Adipocyte (in vitro differentiated cells): ENCODE measurements at regions not wholly inside any gene's neighbourhood (a gene's known extent, or its start where the extent isn't known, plus 50 kb on each side); places are given as distances from the start of the nearest gene placed in this dataset.
"Not testable (repeated sequence)": the region's sequence is repeated elsewhere in the genome, so short reads cannot be mapped to it uniquely, and the experiment has no call there.

Experiments used
- DNase-seq: peaks from one replicate; pipeline ENCODE4 v3.0.0-alpha.2; 2015; ENCODE audit warnings: low read depth
- H3K27me3 ChIP-seq: replicated peaks from 2 replicates; pipeline ENCODE4 v1.7.0; 2013; ENCODE audit warnings: mild to moderate bottlenecking, low read length, moderate library complexity; ENCODE audit not compliant: control insufficient read depth, insufficient read depth
- H3K36me3 ChIP-seq: 2 replicates; pipeline ENCODE4 v1.7.0; 2013; ENCODE audit warnings: low read length, mild to moderate bottlenecking, moderate library complexity; ENCODE audit not compliant: control insufficient read depth, insufficient read depth, severe bottlenecking
- H3K4me1 ChIP-seq: 2 replicates; pipeline ENCODE4 v1.7.0; 2013; ENCODE audit warnings: mild to moderate bottlenecking, low read length, moderate library complexity; ENCODE audit not compliant: control insufficient read depth, insufficient read depth
- H3K4me3 ChIP-seq: 2 replicates; pipeline ENCODE4 v1.7.0; 2013; ENCODE audit warnings: mild to moderate bottlenecking, low read length, moderate library complexity
- H3K9ac ChIP-seq: 2 replicates; pipeline ENCODE4 v1.7.0; 2013; ENCODE audit warnings: mild to moderate bottlenecking, low read length, moderate library complexity
- H3K9me3 ChIP-seq: 2 replicates; pipeline ENCODE4 v1.7.0; 2013; ENCODE audit warnings: mild to moderate bottlenecking, low read length, moderate library complexity; ENCODE audit not compliant: control insufficient read depth

DNA sequence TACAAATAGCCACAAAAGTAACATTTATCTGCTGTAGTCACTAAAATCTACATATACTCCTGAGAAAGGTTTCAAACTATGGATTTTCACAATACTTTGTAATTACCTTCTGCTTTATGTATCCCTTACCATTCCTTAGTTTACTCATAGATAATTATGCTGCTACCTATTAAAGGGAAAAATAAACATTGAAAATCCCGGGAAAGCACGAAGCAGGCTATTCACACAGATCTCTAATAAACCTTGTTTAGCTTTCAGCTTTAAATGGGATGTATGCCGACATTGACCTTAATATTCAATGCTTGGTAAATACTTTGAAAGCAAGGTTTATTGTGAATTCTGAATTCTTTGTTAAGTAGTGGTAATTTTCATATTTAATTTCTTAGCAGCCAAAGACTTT is 58.5 kb upstream of the SMIM30 start:
- Histone ChIP-seq H3K27me3 (no peaks in the 10 kb centered on the region), H3K9me3 (no peaks in the 10 kb centered on the region)

GRCh38 chr7:113176180-113176579 is 57.8 kb upstream of the SMIM30 start:
- H3K27me3 ChIP-seq, H3K4me1 ChIP-seq: not testable (repeated sequence)

More for the DNA sequence above, 58.5 kb upstream of the SMIM30 start:
- no peak for DNase-seq
- no peak overlapping the region for H3K4me3 ChIP-seq
- no peak overlapping the region for H3K9ac ChIP-seq
- H3K4me1 ChIP-seq = peaks cover 10% of the 10 kb centered on the region
- H3K36me3 ChIP-seq = no peaks in the 10 kb centered on the region

GRCh38 chr7:113175525-113176104 is 57.3 kb upstream of the SMIM30 start:
- Histone ChIP-seq H3K4me3 (no peak overlapping the region), H3K4me1 (peaks cover 10% of the 10 kb centered on the region), H3K9me3 (no peaks in the 10 kb centered on the region), H3K27me3 (no peaks in the 10 kb centered on the region), H3K36me3 (no peaks in the 10 kb centered on the region), H3K9ac (no peak overlapping the region)
- peak; percentile 29 for DNase-seq

More at GRCh38 chr7:113176180-113176579, 57.8 kb upstream of the SMIM30 start:
- DNase-seq, H3K9ac ChIP-seq, H3K36me3 ChIP-seq, H3K4me3 ChIP-seq, H3K9me3 ChIP-seq: not testable (repeated sequence)

GRCh38 chr7:113172726-113173125 is 54.4 kb upstream of the SMIM30 start:
- Histone ChIP-seq H3K4me3 (no peak overlapping the region), H3K9me3 (no peaks in the 10 kb centered on the region), H3K4me1 (no peaks in the 10 kb centered on the region), H3K27me3 (no peaks in the 10 kb centered on the region), H3K36me3 (no peaks in the 10 kb centered on the region), H3K9ac (no peak overlapping the region)
- DNase-seq = no peak

GRCh38 chr7:113170591-113170990 is 52.2 kb upstream of the SMIM30 start:
- Histone ChIP-seq H3K9ac (no peak overlapping the region), H3K4me3 (no peak overlapping the region), H3K4me1 (no peaks in the 10 kb centered on the region), H3K27me3 (no peaks in the 10 kb centered on the region), H3K9me3 (no peaks in the 10 kb centered on the region), H3K36me3 (no peaks in the 10 kb centered on the region)
- DNase-seq = no peak
